ENCODE measurements at regions not wholly inside any gene's neighbourhood (a gene's known extent, or its start where the extent isn't known, plus 50 kb on each side); places are given as distances from the start of the nearest gene placed in this dataset.

DNA sequence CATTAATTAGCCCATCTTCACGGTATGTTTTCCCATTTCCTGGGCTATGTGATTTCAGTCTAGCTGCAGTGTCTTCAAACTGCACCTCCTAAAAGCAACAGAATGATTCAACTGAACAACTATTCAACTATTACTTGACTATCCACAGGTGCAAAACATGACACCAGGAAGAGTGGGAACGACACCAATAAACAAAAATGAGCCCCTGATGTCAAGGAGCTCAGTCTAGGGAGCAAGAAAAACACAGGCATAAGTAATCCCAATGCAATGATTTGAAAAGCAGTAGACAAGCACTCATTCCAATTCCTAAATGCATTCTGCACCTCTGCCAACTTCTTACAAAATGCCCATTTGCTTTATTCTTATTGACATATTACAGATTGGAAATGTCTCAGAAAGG, 285.6 kb downstream of the ETS1 start:
- no peak for DNase-seq (ENCODE audit: low read depth)

- DNase-seq (ENCODE audit: low read depth): no peak
Measured at GRCh38 chr11:128300785-128301184, 286.6 kb downstream of the ETS1 start.

GRCh38 chr11:128299132-128299726, 288.1 kb downstream of the ETS1 start:
- DNase-seq (ENCODE audit: low read depth): peak; percentile 87

DNA sequence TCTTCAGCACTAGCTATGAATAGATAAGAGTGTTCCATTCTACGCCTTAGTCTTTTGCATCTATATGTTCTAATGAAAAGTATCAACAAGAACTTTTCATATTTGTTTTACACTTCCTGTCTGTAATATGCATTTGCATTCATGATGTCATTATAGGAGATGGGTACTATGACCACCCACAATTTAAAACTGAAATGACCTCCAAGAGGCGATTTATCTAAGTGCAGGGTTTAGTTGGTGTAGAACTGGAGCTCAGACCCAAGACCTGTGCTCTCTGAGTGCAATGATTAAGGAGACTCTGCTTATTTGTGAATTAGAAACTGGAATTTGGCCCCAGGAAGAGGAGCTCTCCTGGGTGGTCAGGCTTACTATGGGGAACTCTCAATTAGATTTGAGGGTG, 289.1 kb downstream of the ETS1 start:
- no peak for DNase-seq (ENCODE audit: low read depth)

DNA sequence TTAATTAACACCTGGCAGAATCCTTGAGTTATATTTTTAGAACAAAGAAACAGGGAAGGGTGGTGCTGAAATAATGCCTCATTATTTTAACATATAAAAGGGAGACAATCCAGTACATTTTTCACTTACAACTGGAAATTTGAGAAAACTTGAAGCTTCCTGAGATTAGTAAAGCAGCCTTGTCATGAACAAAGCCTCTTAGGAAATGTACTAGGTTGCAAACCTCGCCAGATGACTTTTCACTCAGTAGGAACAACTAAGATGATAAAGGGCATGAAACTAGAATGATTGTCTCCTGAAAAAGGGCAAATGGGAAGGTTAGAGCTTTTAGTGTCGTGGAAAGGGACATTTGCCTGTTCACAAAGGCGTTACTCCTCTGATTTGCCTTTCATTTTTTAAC, 289.6 kb downstream of the ETS1 start:
- DNase-seq (ENCODE audit: low read depth): no peak

- DNase-seq (ENCODE audit: low read depth): peak; percentile 31
Measured at GRCh38 chr11:128297091-128297651, 290.2 kb downstream of the ETS1 start.

- DNase-seq (ENCODE audit: low read depth): peak; percentile 40
Measured at GRCh38 chr11:128294671-128295050, 292.7 kb downstream of the ETS1 start.

GRCh38 chr11:128294001-128294670, 293.2 kb downstream of the ETS1 start:
- DNase-seq (ENCODE audit: low read depth): no peak

- no peak for DNase-seq (ENCODE audit: low read depth)
Measured at GRCh38 chr11:128291835-128292234, 295.5 kb downstream of the ETS1 start.

DNA sequence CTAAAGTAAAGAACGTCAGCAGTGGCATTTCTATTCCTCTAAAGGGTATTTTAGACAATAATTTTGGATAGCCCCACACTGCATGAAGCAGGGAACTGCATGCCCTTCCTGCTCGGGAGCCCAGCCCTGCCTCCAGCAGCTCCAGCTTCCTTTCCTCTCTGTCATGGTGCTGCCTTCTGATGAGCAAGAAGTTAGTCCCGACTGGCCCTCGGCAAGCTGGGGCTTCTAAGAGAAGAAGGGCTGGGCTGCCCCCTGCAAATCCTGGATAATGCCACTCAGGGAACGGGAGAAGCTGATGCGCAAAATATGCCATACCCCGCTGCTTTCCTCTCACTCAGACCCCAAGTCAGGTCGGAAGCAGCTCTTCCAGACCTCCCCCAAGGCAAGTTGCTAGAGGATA, 296.4 kb downstream of the ETS1 start:
- DNase-seq (ENCODE audit: low read depth): no peak

DNA sequence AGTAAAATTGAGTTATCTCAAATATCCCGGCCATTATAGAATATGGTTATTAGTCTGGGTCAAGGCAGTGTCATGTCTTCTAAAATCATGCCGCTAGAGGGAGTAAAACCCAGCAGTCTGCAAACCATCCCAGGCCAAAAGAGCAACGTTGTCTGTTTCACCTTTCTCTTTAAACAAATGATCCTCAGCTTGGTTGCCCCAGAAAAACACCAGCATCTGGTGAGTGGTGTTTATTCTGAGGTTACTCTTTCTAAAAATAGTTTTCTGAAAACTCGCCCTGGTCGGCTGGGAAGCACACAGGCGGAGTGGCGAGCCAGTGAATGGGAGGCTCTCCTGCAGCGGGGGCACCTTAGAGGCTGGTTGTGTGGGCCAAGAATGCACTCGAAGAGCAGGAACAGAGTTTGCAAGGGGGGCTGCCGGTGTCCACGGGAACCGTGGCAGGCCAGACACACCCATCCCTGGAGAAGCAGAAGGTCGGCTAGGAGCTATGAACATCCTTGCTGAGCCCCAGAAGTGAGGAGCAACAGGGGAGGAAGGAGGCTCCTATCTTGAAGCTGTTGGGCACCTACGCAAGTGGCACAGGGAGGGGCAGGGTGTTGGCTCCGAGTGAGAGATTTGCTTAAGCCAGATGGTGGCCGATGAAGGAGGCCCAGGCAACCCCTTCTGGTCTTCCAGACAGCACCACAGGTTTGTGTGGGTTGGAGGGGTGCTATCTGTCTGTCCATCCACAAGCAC, 297.1 kb downstream of the ETS1 start:
- DNase-seq (ENCODE audit: low read depth): peak; percentile 79

GRCh38 chr11:128289048-128289447, 298.3 kb downstream of the ETS1 start:
- DNase-seq (ENCODE audit: low read depth): no peak

DNA sequence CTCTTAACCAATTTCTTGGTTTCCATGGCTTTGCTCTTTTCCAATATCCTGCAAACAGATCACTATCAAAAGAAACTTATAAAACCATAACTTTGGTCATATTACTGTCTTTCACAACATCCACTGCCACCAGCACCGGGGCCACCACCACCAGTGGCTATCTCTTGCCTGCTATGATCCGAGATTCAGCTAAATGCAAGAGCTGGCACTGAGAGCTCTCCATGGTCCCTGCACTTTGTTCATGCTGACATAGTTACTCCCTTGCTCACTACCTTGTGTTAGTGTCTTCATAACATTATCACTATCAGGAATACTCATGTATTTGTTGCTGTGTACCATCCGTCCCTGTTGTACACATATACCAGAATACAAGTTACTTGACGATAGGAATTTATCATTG, 299.0 kb downstream of the ETS1 start:
- no peak for DNase-seq (ENCODE audit: low read depth)

DNA sequence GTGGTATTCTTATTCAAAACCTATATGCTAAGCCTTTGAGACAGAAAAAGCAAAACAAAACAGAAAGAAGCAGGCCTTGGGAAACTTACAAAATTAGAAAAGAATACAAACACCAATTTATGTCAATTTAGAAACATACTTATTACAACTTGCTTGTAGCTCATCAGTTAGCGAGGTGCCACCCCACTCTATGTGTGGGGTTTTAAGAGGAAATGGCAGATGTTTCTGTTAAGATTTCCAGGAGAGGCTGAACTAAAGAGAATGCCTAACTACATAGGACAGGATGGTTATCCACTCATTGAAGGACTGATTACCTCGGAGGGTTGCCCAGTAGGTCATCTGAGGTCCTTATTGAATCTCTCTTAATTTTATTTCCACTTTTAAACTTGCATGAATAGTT, 302.0 kb downstream of the ETS1 start:
- no peak for DNase-seq (ENCODE audit: low read depth)

DNA sequence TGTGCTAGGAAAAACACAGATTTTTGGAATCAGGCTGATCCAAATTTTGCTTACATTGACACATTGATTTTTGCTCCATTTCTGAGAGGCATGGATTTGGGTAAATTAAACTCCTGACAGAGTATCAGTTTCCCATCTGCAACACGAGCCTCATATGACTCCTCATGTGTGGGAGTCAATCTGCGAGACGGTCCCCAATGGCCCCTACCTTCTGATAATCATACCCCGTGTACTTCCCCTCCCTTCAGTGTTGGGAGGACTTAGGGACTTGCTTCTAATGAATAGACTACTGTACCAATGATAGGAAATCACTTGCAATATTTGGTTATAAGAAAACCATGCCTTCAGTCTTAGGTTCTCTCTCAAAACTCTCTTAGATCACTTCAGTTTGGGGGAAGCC, 302.7 kb downstream of the ETS1 start:
- DNase-seq (ENCODE audit: low read depth): no peak

GRCh38 chr11:128283451-128283850, 303.9 kb downstream of the ETS1 start:
- no peak for DNase-seq (ENCODE audit: low read depth)

- no peak for DNase-seq (ENCODE audit: low read depth)
Measured at GRCh38 chr11:128282053-128282452, 305.3 kb downstream of the ETS1 start.

DNA sequence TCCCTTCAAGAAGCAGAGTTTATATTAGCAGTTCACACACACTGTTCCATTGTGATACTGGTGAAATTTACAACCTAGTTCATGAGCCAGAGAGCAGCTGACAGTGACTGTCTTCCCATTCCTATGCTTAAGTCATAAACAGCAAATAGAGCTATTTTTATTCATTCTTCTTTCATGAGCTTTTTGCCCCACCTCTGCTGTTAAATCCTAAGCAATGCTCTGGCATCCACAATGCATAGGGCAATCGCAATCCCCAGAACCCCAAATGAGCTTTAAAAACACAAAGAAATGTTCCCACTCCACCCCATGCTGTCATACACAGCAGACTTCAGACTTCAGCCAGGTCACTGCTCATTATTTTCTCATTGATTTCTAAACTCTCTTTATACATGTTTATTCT, 307.5 kb downstream of the ETS1 start:
- DNase-seq (ENCODE audit: low read depth): peak; percentile 20

DNA sequence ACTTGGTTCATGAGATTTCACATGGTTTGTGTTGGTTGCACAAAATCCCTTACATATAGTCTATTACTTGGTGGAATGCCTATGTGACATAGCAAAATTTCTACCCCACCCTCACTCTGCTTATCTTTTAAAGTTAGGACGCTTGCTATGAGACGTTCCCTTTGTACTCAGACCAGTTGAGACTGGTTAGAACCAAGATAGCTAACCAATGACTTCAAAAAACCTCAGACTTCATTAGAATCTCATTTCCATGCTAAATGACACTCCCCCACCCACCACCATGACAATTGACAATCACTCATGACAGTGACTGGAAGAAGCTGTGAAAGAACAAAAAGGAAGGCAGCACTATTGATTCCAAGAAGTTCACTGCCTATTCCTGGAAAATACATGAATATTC, 313.6 kb downstream of the ETS1 start:
- DNase-seq (ENCODE audit: low read depth): no peak

GRCh38 chr11:128271401-128271800, 316.0 kb downstream of the ETS1 start:
- DNase-seq (ENCODE audit: low read depth): no peak

DNA sequence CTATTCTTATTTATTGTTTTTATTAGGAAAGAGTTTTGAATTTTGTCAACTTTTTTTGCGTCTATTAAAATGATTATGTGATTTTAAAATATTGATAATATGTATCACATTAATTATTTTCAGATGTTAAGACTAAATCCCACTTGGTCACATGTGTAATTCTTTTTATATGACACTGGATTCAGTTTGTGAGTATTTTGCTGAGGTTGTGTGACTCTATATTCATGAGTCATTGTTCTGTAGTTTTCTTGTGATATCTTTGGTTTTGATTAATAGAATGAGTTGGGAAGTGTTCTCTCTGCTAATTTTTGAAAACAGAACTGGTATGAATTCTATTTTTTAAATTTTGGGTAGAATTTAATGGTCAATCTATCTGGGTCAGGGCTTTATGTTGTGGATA, 317.9 kb downstream of the ETS1 start:
- no peak for DNase-seq (ENCODE audit: low read depth)

DNA sequence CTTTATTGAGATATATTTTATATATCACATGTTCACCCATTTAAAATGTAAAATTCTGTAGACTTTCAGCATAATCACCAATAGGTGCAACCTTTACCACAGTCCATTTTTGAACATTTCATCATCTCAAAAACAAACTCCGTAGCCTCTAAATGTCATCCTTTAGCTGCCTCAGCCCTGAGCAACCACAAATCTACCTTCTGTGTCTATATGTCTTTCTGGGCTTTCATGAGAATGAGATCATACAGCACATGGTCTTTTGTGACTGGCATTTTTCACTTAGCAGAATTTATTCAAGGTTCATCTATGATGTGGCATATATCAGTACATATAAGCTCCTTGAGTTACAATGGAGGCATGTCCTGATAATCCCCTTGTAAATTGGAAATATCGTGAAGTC, 320.5 kb downstream of the ETS1 start:
- no peak for DNase-seq (ENCODE audit: low read depth)
